DMS53 treated with DMSO at 0.1 percent for 48 hours (cell line): ENCODE measurements at regions not wholly inside any gene's neighbourhood (a gene's known extent, or its start where the extent isn't known, plus 50 kb on each side); places are given as distances from the start of the nearest gene placed in this dataset.
"Not testable (repeated sequence)": the region's sequence is repeated elsewhere in the genome, so short reads cannot be mapped to it uniquely, and the experiment has no call there.

ENCODE experiments used
- DNase-seq: peaks from one replicate; lab custom pipeline; 2025; ENCODE audit not compliant: unreplicated experiment; lab: John Stamatoyannopoulos, UW

DNA sequence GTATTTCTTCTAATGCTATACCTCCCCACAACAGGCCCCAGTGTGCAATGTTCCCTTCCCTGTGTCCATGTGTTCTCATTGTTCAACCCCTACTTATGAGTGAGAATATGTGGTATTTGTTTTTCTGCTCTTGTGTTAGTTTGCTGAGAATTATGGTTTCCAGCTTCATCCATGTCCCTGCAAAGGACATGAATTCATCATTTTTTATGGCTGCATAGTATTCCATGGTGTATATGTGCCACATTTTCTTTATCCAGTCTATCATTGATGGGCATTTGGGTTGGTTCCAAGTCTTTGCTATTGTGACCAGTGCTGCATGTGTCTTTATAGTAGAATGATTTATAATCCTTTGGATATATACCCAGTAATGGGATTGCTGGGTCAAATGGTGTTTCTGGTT is 95.7 kb upstream of the HEY2 start:
- DNase-seq, result not testable (repeated sequence)

GRCh38 chr6:125655511-125655910 is 93.9 kb upstream of the HEY2 start:
- no peak for DNase-seq

DNA sequence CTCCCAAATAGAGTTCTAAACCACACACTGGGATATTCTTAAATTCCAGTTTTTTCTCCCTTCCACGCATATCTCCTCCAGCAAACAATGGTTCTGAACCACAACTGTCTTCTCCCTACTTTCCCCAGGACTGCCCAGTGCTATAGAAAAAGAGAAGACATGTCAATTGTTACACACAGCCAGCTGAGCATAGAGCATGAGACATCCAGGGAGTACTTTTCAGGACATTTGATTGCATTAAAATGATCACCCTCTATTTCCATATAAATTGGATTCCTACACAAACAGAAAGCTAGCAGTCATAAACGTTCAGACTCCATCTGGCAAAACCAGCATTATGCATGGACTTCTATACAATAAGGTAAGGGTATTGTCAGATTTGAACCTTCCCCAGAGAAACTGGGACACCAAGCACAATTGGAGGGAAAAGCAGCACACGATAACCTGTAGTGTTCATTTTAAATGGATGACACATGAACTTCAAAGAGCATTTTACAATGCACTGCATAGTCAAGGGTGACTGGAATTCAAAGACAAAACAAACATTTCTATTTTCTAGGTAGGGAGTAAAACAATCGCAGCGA is 93.1 kb upstream of the HEY2 start:
- peak; percentile 84 for DNase-seq

- DNase-seq, result no peak
Measured at GRCh38 chr6:125658136-125658535, 91.3 kb upstream of the HEY2 start.

GRCh38 chr6:125658759-125659431 is 90.5 kb upstream of the HEY2 start:
- DNase-seq, result no peak

GRCh38 chr6:125659887-125660286 is 89.5 kb upstream of the HEY2 start:
- DNase-seq, result no peak

DNA sequence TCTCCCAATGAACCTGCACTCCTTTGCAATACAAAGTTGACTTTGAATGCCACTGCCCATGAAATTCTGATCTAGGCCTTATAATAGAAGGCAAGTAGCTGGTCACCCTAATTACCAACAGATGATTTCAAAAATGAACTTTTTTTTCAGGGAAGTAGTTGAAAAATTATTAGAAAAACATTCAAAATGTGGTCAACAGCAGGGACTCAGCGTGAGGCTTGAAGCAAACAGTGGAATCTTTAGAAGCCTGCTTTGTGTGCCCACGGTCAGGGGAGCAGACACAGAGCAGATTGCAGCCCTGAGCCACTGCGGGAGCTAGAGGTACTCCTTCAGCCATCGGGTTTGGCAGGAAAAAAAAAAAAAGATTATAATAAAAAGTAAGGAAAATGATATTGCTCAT is 87.1 kb upstream of the HEY2 start:
- no peak for DNase-seq

DNA sequence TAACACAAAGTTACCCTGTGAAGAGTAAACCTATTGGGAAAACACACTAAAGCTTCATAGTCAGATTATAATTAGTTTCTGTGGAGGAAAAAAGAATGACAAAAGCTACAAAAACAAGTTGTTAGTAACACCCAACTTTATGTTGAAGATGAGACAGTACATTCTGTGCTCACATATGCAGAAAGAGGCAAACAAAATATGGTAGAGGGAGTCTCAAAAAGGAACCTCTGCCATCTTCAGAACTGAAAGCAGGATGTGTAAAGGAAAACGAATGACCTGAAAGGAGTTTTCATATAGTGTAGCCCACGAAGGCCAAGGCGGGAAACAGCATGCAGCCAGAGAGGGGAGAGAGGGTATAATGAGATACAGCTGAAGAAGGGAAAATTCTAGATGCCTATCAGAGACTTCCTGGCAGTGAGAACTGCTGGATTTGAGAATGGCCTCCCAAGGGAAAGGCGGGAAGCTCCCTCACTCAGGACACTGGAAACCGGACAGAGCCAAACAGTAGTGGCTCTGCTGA is 84.1 kb upstream of the HEY2 start:
- no peak for DNase-seq

- no peak for DNase-seq
Measured at GRCh38 chr6:125667326-125667725, 82.1 kb upstream of the HEY2 start.

- DNase-seq, result no peak
Measured at GRCh38 chr6:125668071-125668470, 81.4 kb upstream of the HEY2 start.

DNA sequence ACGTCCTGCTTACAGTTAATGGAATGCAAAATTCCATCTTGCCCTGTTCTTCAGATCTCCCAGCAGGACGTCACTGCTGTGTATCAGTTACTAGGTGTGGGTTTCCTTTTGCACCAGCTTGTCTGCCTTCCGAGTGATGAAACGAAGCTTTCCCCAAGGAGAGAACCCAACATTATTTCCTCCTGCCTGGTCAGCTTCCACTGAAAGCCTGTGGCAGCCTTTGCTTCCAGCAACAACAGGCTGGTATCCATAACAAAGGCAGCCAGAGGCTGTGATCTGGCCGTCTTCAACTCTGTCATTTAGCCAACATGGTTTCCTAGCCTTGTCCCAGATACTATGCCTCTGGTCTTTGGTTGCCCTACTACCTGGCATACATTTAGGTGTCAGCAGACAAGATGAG is 78.9 kb upstream of the HEY2 start:
- DNase-seq, result no peak

DNA sequence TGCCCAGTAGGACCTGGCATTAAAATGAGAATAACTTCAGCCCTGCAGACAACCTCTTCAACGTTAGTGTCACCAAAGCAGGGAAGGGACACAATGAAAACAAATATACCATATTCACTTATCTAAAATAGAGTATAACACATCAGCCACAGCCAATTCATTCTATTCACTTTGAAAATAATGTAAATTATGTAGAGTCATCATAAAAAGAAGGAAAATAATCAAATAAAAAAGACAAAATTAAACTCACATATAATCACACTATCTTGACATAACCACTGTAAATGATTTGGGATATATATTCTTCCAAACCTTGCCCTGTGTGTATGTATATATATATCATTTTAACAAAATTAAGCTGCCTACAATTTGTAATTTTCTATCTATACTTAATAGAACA is 78.1 kb upstream of the HEY2 start:
- no peak for DNase-seq

GRCh38 chr6:125674230-125674629 is 75.2 kb upstream of the HEY2 start:
- no peak for DNase-seq

- DNase-seq, result no peak
Measured at GRCh38 chr6:125678601-125679000, 70.8 kb upstream of the HEY2 start.

GRCh38 chr6:125679128-125679527 is 70.3 kb upstream of the HEY2 start:
- DNase-seq, result no peak

- DNase-seq, result no peak
Measured at GRCh38 chr6:125679651-125680050, 69.8 kb upstream of the HEY2 start.

- DNase-seq, result no peak
Measured at GRCh38 chr6:125682939-125683338, 66.5 kb upstream of the HEY2 start.

GRCh38 chr6:125688138-125688537 is 61.3 kb upstream of the HEY2 start:
- DNase-seq, result no peak

GRCh38 chr6:125693480-125693879 is 56.0 kb upstream of the HEY2 start:
- no peak for DNase-seq

- no peak for DNase-seq
Measured at GRCh38 chr6:125699591-125699990, 49.8 kb upstream of the HEY2 start.
